ENCODE measurements at regions not wholly inside any gene's neighbourhood (a gene's known extent, or its start where the extent isn't known, plus 50 kb on each side); places are given as distances from the start of the nearest gene placed in this dataset.

- no peak for TF ChIP-seq CTCF (IDR thresholded peaks at IDR 0.05)
- TF ChIP-seq POLR2A (IDR thresholded peaks at IDR 0.05), result no peak
Measured at GRCh38 chr2:181266614-181267013, 190.6 kb upstream of the ITGA4 start.

Measured in heart left ventricle (tissue), 13 donors.